SK-N-SH (cell line): ENCODE measurements at regions not wholly inside any gene's neighbourhood (a gene's known extent, or its start where the extent isn't known, plus 50 kb on each side); places are given as distances from the start of the nearest gene placed in this dataset.

Experiments
- CTCF ChIA-PET: fragments of 300-600, 350-600 bp; formaldehyde crosslinking; extraction: SDS; loops from one replicate; lab custom pipeline; 2021; lab: Yijun Ruan, JAX
- POLR2A ChIA-PET: fragments of 350-600 bp; sonication (Branson Sonifier 250); formaldehyde crosslinking; extraction: SDS; loops from one replicate; lab custom pipeline; 2020; ENCODE audit warnings: antibody characterized with exemption, inconsistent platforms; lab: Yijun Ruan, JAX
- DNase-seq: peaks from one replicate; pipeline ENCODE4 v3.0.0; 2012
- H2AFZ ChIP-seq: fragments of 200-600 bp; sonication (generic); 2 replicates; pipeline ENCODE4 v1.8.1; 2016; ENCODE audit warnings: antibody characterized with exemption, mild to moderate bottlenecking, low read depth
- H3F3A ChIP-seq: fragments of 200-600 bp; sonication (generic); replicated peaks from 2 replicates; pipeline ENCODE3; 2016; ENCODE audit warnings: antibody characterized with exemption, mild to moderate bottlenecking; ENCODE audit not compliant: insufficient read depth
- H3K27ac ChIP-seq, 2 experiments: fragments of 200-500 bp in 1 of 2; fragments of 200-600 bp in 1 of 2; sonication (Bioruptor generic) in 1 of 2; sonication (generic), shearing (Covaris generic) in 1 of 2; 2 replicates each; pipeline versions ENCODE4 v1.5.1 to v1.6.1; 2014 to 2016; ENCODE audit warnings: low read depth in 2 of 2, inconsistent platforms in 1 of 2, low read length in 1 of 2, mild to moderate bottlenecking in 1 of 2, mixed read lengths in 1 of 2
- H3K27me3 ChIP-seq: fragments of 200-600 bp; sonication (generic), shearing (Covaris generic); 2 replicates; pipeline ENCODE4 v1.6.1; 2016; ENCODE audit warnings: mixed run types; ENCODE audit not compliant: insufficient read depth
- H3K36me3 ChIP-seq, 2 experiments: fragments of 200-500 bp in 1 of 2; fragments of 200-600 bp in 1 of 2; sonication (Bioruptor generic) in 1 of 2; sonication (generic) in 1 of 2; replicated peaks in 1 of 2; 2 replicates each; pipeline versions ENCODE3 to v1.5.1; 2014 to 2016; ENCODE audit warnings: low read length in 1 of 2, mild to moderate bottlenecking in 1 of 2; ENCODE audit not compliant: insufficient read depth in 2 of 2, control insufficient read depth in 1 of 2
- H3K4me1 ChIP-seq, 2 experiments: fragments of 200-500 bp in 1 of 2; fragments of 200-600 bp in 1 of 2; sonication (Bioruptor generic) in 1 of 2; sonication (generic), shearing (Covaris generic) in 1 of 2; 2 replicates each; pipeline versions ENCODE4 v1.5.1 to v1.6.1; 2014 to 2016; ENCODE audit warnings: low read depth in 1 of 2, low read length in 1 of 2, mixed run types in 1 of 2; ENCODE audit not compliant: insufficient read depth in 2 of 2, control insufficient read depth in 1 of 2
- H3K4me2 ChIP-seq: fragments of 200-600 bp; sonication (generic), shearing (Covaris generic); 2 replicates; pipeline ENCODE4 v1.6.1; 2017; ENCODE audit warnings: mixed run types
- H3K4me3 ChIP-seq, 2 experiments: fragments of 200-500 bp in 1 of 2; fragments of 200-600 bp in 1 of 2; sonication (Bioruptor generic) in 1 of 2; sonication (generic), shearing (Covaris generic) in 1 of 2; 2 replicates each; pipeline versions ENCODE4 v1.5.1 to v1.8.1; 2014 to 2016; ENCODE audit warnings: low read depth in 2 of 2, inconsistent platforms in 1 of 2, low read length in 1 of 2, mild to moderate bottlenecking in 1 of 2, mixed read lengths in 1 of 2, moderate library complexity in 1 of 2
- H3K79me2 ChIP-seq: fragments of 200-600 bp; sonication (generic); 2 replicates; pipeline ENCODE4 v1.8.1; 2017; ENCODE audit warnings: mild to moderate bottlenecking; ENCODE audit not compliant: insufficient read depth
- H3K9ac ChIP-seq: fragments of 200-600 bp; sonication (generic); 2 replicates; pipeline ENCODE4 v1.6.1; 2017; ENCODE audit warnings: mixed run types
- H3K9me2 ChIP-seq: fragments of 200-600 bp; sonication (generic); 2 replicates; pipeline ENCODE4 v1.6.1; 2017; ENCODE audit warnings: mixed run types
- H3K9me3 ChIP-seq: fragments of 200-600 bp; sonication (generic); 2 replicates; pipeline ENCODE4 v1.6.1; 2017; ENCODE audit warnings: mixed run types, mild to moderate bottlenecking, moderate library complexity
- H4K20me1 ChIP-seq: fragments of 200-600 bp; sonication (generic); 2 replicates; pipeline ENCODE4 v1.6.1; 2017; ENCODE audit warnings: mild to moderate bottlenecking, mixed run types; ENCODE audit not compliant: insufficient read depth
- EP300 ChIP-seq, 2 experiments: IDR thresholded peaks; 2 replicates each; pipeline versions ENCODE4 v1.4.0 to v1.6.1; 2012; ENCODE audit warnings: borderline replicate concordance in 1 of 2, low read depth in 1 of 2, low read length in 1 of 2
- FOXM1 ChIP-seq: IDR thresholded peaks from 2 replicates; pipeline ENCODE4 v1.4.0; 2012; ENCODE audit warnings: low read depth, mild to moderate bottlenecking
- NFIC ChIP-seq: IDR thresholded peaks from 2 replicates; pipeline ENCODE4 v1.4.0; 2012; ENCODE audit warnings: borderline replicate concordance
- SMC3 ChIP-seq: IDR thresholded peaks from 2 replicates; pipeline ENCODE4 v1.6.1; 2012; ENCODE audit warnings: low read depth, low read length, improper control_type of control experiment
- TAF1 ChIP-seq: IDR thresholded peaks from 2 replicates; pipeline ENCODE4 v1.6.1; 2012; ENCODE audit warnings: low read depth, mild to moderate bottlenecking, low read length, moderate library complexity, borderline replicate concordance
- TCF12 ChIP-seq: IDR thresholded peaks from 2 replicates; pipeline ENCODE4 v1.4.0; 2012
- TEAD4 ChIP-seq: IDR thresholded peaks from 2 replicates; pipeline ENCODE4 v1.4.0; 2012; ENCODE audit warnings: mild to moderate bottlenecking, borderline replicate concordance; ENCODE audit not compliant: insufficient read depth
- YY1 ChIP-seq: IDR thresholded peaks from 2 replicates; pipeline ENCODE4 v1.4.0; 2012; ENCODE audit warnings: low read depth, mild to moderate bottlenecking
- TF ChIP-seq, protein P1 (sequence below): fragments of 150-350 bp; IDR thresholded peaks from 2 replicates; pipeline ENCODE4 v1.6.1; 2017; ENCODE audit warnings: antibody characterized with exemption, low read length, low read depth, borderline replicate concordance
- TF ChIP-seq, protein P2 (sequence below): fragments of 150-350 bp; IDR thresholded peaks from 2 replicates; pipeline ENCODE4 v1.6.1; 2016; ENCODE audit warnings: mild to moderate bottlenecking, low read depth, low read length
- TF ChIP-seq, protein P3 (sequence below): IDR thresholded peaks from 2 replicates; pipeline ENCODE4 v1.4.0; 2012; ENCODE audit warnings: low read depth, borderline replicate concordance
- TF ChIP-seq, protein P4 (sequence below): IDR thresholded peaks from 2 replicates; pipeline ENCODE4 v1.6.1; 2012; ENCODE audit warnings: mild to moderate bottlenecking, low read depth, low read length, moderate library complexity

DNA sequence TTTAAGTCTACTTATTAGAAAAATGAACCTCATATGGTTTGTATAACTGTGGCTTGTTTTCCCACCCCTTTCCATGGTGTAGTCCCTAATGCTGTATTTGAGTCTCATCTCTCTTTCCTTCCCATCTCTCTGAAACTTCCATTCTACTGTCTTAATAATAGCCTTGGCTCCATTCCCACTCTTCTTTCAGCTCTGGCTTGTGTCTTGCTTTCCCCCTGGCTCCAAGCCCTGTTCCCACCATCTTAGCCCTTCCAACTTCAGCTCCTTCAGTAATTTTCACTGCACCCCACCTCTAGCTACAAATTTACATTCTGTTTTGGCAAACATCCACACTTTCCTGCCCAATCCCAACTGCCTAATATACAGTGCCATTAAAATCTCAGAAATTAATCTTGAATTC, 137.5 kb downstream of the SLITRK6 start:
- H4K20me1 ChIP-seq: no peaks in the 10 kb centered on the region
- POLR2A ChIA-PET: no interaction called here
- H3K27me3 ChIP-seq: no peaks in the 10 kb centered on the region
- no peaks in the 10 kb centered on the region for H3K36me3 ChIP-seq
- H3K9ac ChIP-seq: no peak overlapping the region
- no peaks in the 10 kb centered on the region for H3K79me2 ChIP-seq
- peaks cover 4 to 12% of the 10 kb centered on the region in 2 experiments; a peak in 3 of 4 replicates for H3K4me1 ChIP-seq
- no peaks in the 10 kb centered on the region for H3K9me2 ChIP-seq
- no peak overlapping the region for H3K4me2 ChIP-seq
- CTCF ChIA-PET: no interaction called here
- H3K9me3 ChIP-seq: no peaks in the 10 kb centered on the region
- H3K4me3 ChIP-seq: no peak overlapping the region
- no peaks in the 10 kb centered on the region for H3F3A ChIP-seq
- peak overlapping the region; percentile 38 to 62; a peak in 2 of 4 replicates for H3K27ac ChIP-seq
- H2AFZ ChIP-seq: no peak overlapping the region
- TF ChIP-seq, protein P1, sequence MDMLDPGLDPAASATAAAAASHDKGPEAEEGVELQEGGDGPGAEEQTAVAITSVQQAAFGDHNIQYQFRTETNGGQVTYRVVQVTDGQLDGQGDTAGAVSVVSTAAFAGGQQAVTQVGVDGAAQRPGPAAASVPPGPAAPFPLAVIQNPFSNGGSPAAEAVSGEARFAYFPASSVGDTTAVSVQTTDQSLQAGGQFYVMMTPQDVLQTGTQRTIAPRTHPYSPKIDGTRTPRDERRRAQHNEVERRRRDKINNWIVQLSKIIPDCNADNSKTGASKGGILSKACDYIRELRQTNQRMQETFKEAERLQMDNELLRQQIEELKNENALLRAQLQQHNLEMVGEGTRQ: no peak
- TF ChIP-seq NFIC (peak; percentile 52; the same call in 1 of the 2 replicates), YY1 (no peak), FOXM1 (no peak), TCF12 (peak; percentile 54), TAF1 (no peak), TEAD4 (no peak), EP300 (IDR thresholded peaks at IDR 0.05; ENCODE audit: borderline replicate concordance in 1 of 2, low read depth in 1 of 2, low read length in 1 of 2) (0 out of 4 replicates have a peak, but pooled peaks of 1 of the 2 experiments have one; percentile 14), SMC3 (no peak)
- TF ChIP-seq, protein P2, sequence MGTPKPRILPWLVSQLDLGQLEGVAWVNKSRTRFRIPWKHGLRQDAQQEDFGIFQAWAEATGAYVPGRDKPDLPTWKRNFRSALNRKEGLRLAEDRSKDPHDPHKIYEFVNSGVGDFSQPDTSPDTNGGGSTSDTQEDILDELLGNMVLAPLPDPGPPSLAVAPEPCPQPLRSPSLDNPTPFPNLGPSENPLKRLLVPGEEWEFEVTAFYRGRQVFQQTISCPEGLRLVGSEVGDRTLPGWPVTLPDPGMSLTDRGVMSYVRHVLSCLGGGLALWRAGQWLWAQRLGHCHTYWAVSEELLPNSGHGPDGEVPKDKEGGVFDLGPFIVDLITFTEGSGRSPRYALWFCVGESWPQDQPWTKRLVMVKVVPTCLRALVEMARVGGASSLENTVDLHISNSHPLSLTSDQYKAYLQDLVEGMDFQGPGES: no peak
- TF ChIP-seq, protein P3, sequence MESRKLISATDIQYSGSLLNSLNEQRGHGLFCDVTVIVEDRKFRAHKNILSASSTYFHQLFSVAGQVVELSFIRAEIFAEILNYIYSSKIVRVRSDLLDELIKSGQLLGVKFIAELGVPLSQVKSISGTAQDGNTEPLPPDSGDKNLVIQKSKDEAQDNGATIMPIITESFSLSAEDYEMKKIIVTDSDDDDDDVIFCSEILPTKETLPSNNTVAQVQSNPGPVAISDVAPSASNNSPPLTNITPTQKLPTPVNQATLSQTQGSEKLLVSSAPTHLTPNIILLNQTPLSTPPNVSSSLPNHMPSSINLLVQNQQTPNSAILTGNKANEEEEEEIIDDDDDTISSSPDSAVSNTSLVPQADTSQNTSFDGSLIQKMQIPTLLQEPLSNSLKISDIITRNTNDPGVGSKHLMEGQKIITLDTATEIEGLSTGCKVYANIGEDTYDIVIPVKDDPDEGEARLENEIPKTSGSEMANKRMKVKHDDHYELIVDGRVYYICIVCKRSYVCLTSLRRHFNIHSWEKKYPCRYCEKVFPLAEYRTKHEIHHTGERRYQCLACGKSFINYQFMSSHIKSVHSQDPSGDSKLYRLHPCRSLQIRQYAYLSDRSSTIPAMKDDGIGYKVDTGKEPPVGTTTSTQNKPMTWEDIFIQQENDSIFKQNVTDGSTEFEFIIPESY: no peak
- TF ChIP-seq, protein P4, sequence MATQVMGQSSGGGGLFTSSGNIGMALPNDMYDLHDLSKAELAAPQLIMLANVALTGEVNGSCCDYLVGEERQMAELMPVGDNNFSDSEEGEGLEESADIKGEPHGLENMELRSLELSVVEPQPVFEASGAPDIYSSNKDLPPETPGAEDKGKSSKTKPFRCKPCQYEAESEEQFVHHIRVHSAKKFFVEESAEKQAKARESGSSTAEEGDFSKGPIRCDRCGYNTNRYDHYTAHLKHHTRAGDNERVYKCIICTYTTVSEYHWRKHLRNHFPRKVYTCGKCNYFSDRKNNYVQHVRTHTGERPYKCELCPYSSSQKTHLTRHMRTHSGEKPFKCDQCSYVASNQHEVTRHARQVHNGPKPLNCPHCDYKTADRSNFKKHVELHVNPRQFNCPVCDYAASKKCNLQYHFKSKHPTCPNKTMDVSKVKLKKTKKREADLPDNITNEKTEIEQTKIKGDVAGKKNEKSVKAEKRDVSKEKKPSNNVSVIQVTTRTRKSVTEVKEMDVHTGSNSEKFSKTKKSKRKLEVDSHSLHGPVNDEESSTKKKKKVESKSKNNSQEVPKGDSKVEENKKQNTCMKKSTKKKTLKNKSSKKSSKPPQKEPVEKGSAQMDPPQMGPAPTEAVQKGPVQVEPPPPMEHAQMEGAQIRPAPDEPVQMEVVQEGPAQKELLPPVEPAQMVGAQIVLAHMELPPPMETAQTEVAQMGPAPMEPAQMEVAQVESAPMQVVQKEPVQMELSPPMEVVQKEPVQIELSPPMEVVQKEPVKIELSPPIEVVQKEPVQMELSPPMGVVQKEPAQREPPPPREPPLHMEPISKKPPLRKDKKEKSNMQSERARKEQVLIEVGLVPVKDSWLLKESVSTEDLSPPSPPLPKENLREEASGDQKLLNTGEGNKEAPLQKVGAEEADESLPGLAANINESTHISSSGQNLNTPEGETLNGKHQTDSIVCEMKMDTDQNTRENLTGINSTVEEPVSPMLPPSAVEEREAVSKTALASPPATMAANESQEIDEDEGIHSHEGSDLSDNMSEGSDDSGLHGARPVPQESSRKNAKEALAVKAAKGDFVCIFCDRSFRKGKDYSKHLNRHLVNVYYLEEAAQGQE: no peak
- TF ChIP-seq, all 33 proteins: peak for 3
- no peak for DNase-seq
